Smooth muscle cell (in vitro differentiated cells): ENCODE measurements at regions not wholly inside any gene's neighbourhood (a gene's known extent, or its start where the extent isn't known, plus 50 kb on each side); places are given as distances from the start of the nearest gene placed in this dataset.
A peak's percentile ranks its signal among the peaks of the same experiment; 100 is the strongest.

Experiments used
- DNase-seq: peaks from one replicate; lab custom pipeline; 2025; ENCODE audit not compliant: unreplicated experiment; lab: John Stamatoyannopoulos, UW
- H2AFZ ChIP-seq: fragments of 200-600 bp; sonication (generic); 2 replicates; pipeline ENCODE4 v1.6.0; 2016; ENCODE audit warnings: antibody characterized with exemption, low read depth, mild to moderate bottlenecking
- H3F3A ChIP-seq: fragments of 200-600 bp; sonication (generic); 2 replicates; pipeline ENCODE4 v1.6.0; 2017; ENCODE audit warnings: antibody characterized with exemption, low read depth
- H3K27ac ChIP-seq: fragments of 200-600 bp; sonication (generic); 2 replicates; pipeline ENCODE4 v1.5.1; 2016; ENCODE audit warnings: low read depth, mild to moderate bottlenecking
- H3K27me3 ChIP-seq: fragments of 200-600 bp; sonication (generic); 2 replicates; pipeline ENCODE4 v1.6.1; 2016; ENCODE audit warnings: low read depth, mild to moderate bottlenecking
- H3K36me3 ChIP-seq: fragments of 200-600 bp; sonication (generic); 2 replicates; pipeline ENCODE4 v1.5.1; 2016; ENCODE audit warnings: low read depth
- H3K4me1 ChIP-seq: fragments of 200-600 bp; sonication (generic); 2 replicates; pipeline ENCODE4 v1.5.1; 2016; ENCODE audit warnings: low read depth
- H3K4me2 ChIP-seq: fragments of 200-600 bp; sonication (generic); 2 replicates; pipeline ENCODE4 v1.6.0; 2016; ENCODE audit warnings: mild to moderate bottlenecking
- H3K4me3 ChIP-seq: fragments of 200-600 bp; sonication (generic); 2 replicates; pipeline ENCODE4 v1.5.1; 2016; ENCODE audit warnings: mild to moderate bottlenecking
- H3K79me2 ChIP-seq: fragments of 200-600 bp; sonication (generic); 2 replicates; pipeline ENCODE4 v1.6.0; 2016; ENCODE audit warnings: low read depth, mild to moderate bottlenecking
- H3K9ac ChIP-seq: fragments of 200-600 bp; sonication (generic); 2 replicates; pipeline ENCODE4 v1.6.0; 2016; ENCODE audit warnings: low read depth
- H3K9me3 ChIP-seq: fragments of 200-600 bp; sonication (generic); replicated peaks from 2 replicates; pipeline ENCODE4 v1.5.1; 2016; ENCODE audit warnings: low read depth
- H4K20me1 ChIP-seq: fragments of 200-600 bp; sonication (generic); 2 replicates; pipeline ENCODE4 v1.6.0; 2016; ENCODE audit warnings: low read depth
- CTCF ChIP-seq: fragments of 200-600 bp; sonication (generic); IDR thresholded peaks from 2 replicates; pipeline ENCODE4 v1.5.1; 2017; ENCODE audit warnings: borderline replicate concordance, mild to moderate bottlenecking, antibody characterized with exemption; ENCODE audit not compliant: insufficient read depth, poor library complexity, severe bottlenecking
- WGBS: methylation state at CpG from one replicate; pipeline ENCODE4 v1.1.7; 2016; ENCODE audit warnings: low lambda C conversion rate; 5-methylcytosine and 5-hydroxymethylcytosine counted together

- peaks cover 20% of the 10 kb centered on the region for H3K4me1 ChIP-seq
- no peaks in the 10 kb centered on the region for H3K9me3 ChIP-seq
- no peaks in the 10 kb centered on the region for H4K20me1 ChIP-seq
- peak overlapping the region; percentile 73 for H3K27ac ChIP-seq
- H3F3A ChIP-seq: no peaks in the 10 kb centered on the region
- DNase-seq: no peak
- no peaks in the 10 kb centered on the region for H3K79me2 ChIP-seq
- peak overlapping the region; percentile 11 for H3K4me2 ChIP-seq
- H3K27me3 ChIP-seq: no peaks in the 10 kb centered on the region
- H2AFZ ChIP-seq: no peak overlapping the region
- H3K4me3 ChIP-seq: no peak overlapping the region
- 79% methylated on average over 1 of the region's 1 CpG for WGBS
- H3K9ac ChIP-seq: no peak overlapping the region
- no peak for TF ChIP-seq CTCF
- H3K36me3 ChIP-seq: no peaks in the 10 kb centered on the region
Measured at GRCh38 chr13:83940742-83941141, 58.5 kb upstream of the SLITRK1 start.

DNA sequence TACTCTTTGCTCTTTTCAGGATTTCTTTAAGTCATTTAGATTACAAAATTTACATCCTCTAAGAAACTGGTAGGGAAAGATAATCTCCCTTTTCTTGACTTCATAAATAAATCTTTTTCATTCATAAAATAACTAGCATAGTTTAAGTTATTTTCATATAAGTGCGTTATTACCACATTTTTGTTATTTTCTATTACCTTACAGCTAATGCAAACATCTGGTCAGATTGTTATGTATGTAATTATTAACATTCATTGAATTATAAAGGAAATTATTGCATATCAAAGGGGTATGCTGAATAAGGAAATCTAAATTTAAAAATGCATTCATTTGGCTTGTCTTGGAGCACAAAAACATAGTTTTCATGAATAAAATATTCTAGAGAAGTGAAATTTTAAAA is 55.3 kb upstream of the SLITRK1 start:
- Histone ChIP-seq H3K27ac (no peak overlapping the region), H3K4me3 (no peak overlapping the region), H3K9me3 (no peaks in the 10 kb centered on the region), H3K27me3 (no peaks in the 10 kb centered on the region), H3K4me2 (no peak overlapping the region), H3F3A (no peaks in the 10 kb centered on the region), H3K9ac (no peak overlapping the region), H4K20me1 (no peaks in the 10 kb centered on the region), H3K36me3 (no peaks in the 10 kb centered on the region), H3K4me1 (peaks cover 19% of the 10 kb centered on the region), H2AFZ (no peak overlapping the region), H3K79me2 (no peaks in the 10 kb centered on the region)
- DNase-seq: no peak
- no peak for TF ChIP-seq CTCF
- 68% methylated on average over 1 of the region's 1 CpG for WGBS

GRCh38 chr13:83935566-83935965 is 53.3 kb upstream of the SLITRK1 start:
- Histone ChIP-seq H4K20me1 (no peaks in the 10 kb centered on the region), H3K27me3 (no peaks in the 10 kb centered on the region), H3F3A (no peaks in the 10 kb centered on the region), H3K4me1 (no peaks in the 10 kb centered on the region), H3K9ac (no peak overlapping the region), H2AFZ (no peak overlapping the region), H3K36me3 (no peaks in the 10 kb centered on the region), H3K9me3 (no peaks in the 10 kb centered on the region), H3K27ac (no peak overlapping the region), H3K79me2 (no peaks in the 10 kb centered on the region), H3K4me3 (no peak overlapping the region), H3K4me2 (no peak overlapping the region)
- no peak for TF ChIP-seq CTCF
- WGBS: 87% methylated on average over 6 of the region's 6 CpGs
- no peak for DNase-seq
